Heart right ventricle (tissue), 16 donors: ENCODE measurements at regions not wholly inside any gene's neighbourhood (a gene's known extent, or its start where the extent isn't known, plus 50 kb on each side); places are given as distances from the start of the nearest gene placed in this dataset.

ENCODE experiments used
- ATAC-seq, 8 donors: fragments of 200-7000 bp; cut with Tn5 transposase; one replicate each; pipeline ENCODE4 v1.9.1; 2020; ENCODE audit warnings: mild to moderate bottlenecking in 8 of 8, moderate library complexity in 8 of 8, moderate number of reproducible peaks in 1 of 8
- DNase-seq, 2 donors: peaks; one replicate each; pipeline ENCODE4 v3.0.0-alpha.2; 2020
- H3K27ac ChIP-seq, 10 donors: fragments of 200-600 bp; sonication (generic) in 2 of 10; one replicate each; pipeline versions ENCODE4 v1.5.0 to v1.8.0; 2020 to 2022; ENCODE audit warnings: mild to moderate bottlenecking in 3 of 10
- H3K27me3 ChIP-seq, 7 donors: fragments of 200-600 bp; one replicate each; pipeline ENCODE4 v1.8.0; 2021 to 2022; ENCODE audit warnings: mild to moderate bottlenecking in 2 of 7
- H3K36me3 ChIP-seq, 9 donors: fragments of 200-600 bp; sonication (generic) in 1 of 9; one replicate each; pipeline versions ENCODE4 v1.5.0 to v1.8.0; 2020 to 2022; ENCODE audit warnings: mild to moderate bottlenecking in 2 of 9
- H3K4me1 ChIP-seq, 9 donors: fragments of 200-600 bp; sonication (generic) in 1 of 9; one replicate each; pipeline versions ENCODE4 v1.5.0 to v1.8.0; 2020 to 2022; ENCODE audit warnings: mild to moderate bottlenecking in 4 of 9
- H3K4me3 ChIP-seq, 10 donors: fragments of 200-600 bp; sonication (generic) in 2 of 10; one replicate each; pipeline versions ENCODE4 v1.5.0 to v1.8.0; 2020 to 2022; ENCODE audit warnings: mild to moderate bottlenecking in 7 of 10, moderate library complexity in 2 of 10
- H3K9me3 ChIP-seq, 11 donors: fragments of 200-600 bp in 10 of 11; sonication (generic) in 2 of 11; one replicate each; pipeline versions ENCODE4 v1.5.0 to v1.8.0; 2013 to 2022; ENCODE audit warnings: mild to moderate bottlenecking in 2 of 11, control low read depth in 1 of 11, moderate library complexity in 1 of 11
- CTCF ChIP-seq, 9 donors: fragments of 200-600 bp; sonication (generic) in 2 of 9; IDR thresholded peaks; one replicate each; pipeline versions ENCODE4 v1.5.0 to v1.8.0; 2021 to 2022; ENCODE audit warnings: antibody characterized with exemption in 9 of 9, mild to moderate bottlenecking in 5 of 9, moderate library complexity in 1 of 9
- WGBS, 2 donors: extraction: QIAGEN DNeasy Blood & Tissue Kit; methylation state at CpG; one replicate each; pipeline ENCODE4 v1.1.7; 2013; ENCODE audit warnings: inconsistent platforms in 1 of 2; 5-methylcytosine and 5-hydroxymethylcytosine counted together
- intact Hi-C, 10 donors: fragments of 100-400 bp; cut with DNase I; formaldehyde crosslinking; loops; one replicate each; pipeline versions ENCODE4 v1.11.1 to v1.14.2; 2022
- donor health status: Arrhythmogenic right ventricular cardiomyopathy.
- donor health status: ischemic (EF 13 %, LVEDD 7.1; RV severe dilation, severe dysfunction).
- donor health status: healthy with polysubstance abuse.
- donor health status: DM: no; HTN: yes; CAD: no.
- donor health status: DM: no; HTN: no; CAD: no.
- donor health status: ischemic (EF 25% LVEDD 6.9; RV normal size, moderate dysfunction).
- donor health status: ischemic (EF 25% LVEDD 5.7; RV mildly dilated, moderate dysfunction).
- donor health status: healthy.
- donor health status: DM: yes; HTN: yes; CAD: no.
- donor health status: Ischemic cardiomyopathy.
- donor health status: ischemic (EF 35%, LVEDD 5.7; RV mildly dilated, moderate dysfunction).
- donor health status: nonischemic (EF 11% LVEDD 7.7; RV severe dilation, severe dysfunction).
- donor health status: DM: yes; HTN: yes; CAD: no.
- donor health status: PGD.
- donor health status: ischemic (EF 29% LVEDD 5.4; RV normal size, mild dysfunction).
- donor health status: nonischemic (EF 23%, LVEDD 6.1; RV moderate dilation, normal function).

- H3K36me3 ChIP-seq = no peaks in the 10 kb centered on the region
- intact Hi-C loops = no loop called here
- H3K27ac ChIP-seq = peak overlapping the region in 1 of 10 donors; percentile 4
- DNase-seq (no peak), ATAC-seq (peak in 3 of 8 donors; percentile 77 to 92 (median 80))
- H3K9me3 ChIP-seq = no peaks in the 10 kb centered on the region
- H3K4me3 ChIP-seq = no peak overlapping the region
- WGBS, 2 donors = 52 to 77% methylated on average over 2 of the region's 2 CpGs
- no peaks in the 10 kb centered on the region for H3K27me3 ChIP-seq
- TF ChIP-seq CTCF (IDR thresholded peaks at IDR 0.05) = no peak
- peaks cover 0 to 15% (median 0%) of the 10 kb centered on the region in 9 donors for H3K4me1 ChIP-seq
These were observed 340.4 kb upstream of the SEMA6A start for GRCh38 chr5:116914869-116915504.

GRCh38 chr5:116912221-116912620 is 337.6 kb upstream of the SEMA6A start:
- Histone ChIP-seq H3K36me3 (no peaks in the 10 kb centered on the region), H3K4me3 (no peak overlapping the region), H3K27ac (no peak overlapping the region), H3K27me3 (no peaks in the 10 kb centered on the region), H3K9me3 (no peaks in the 10 kb centered on the region), H3K4me1 (peaks cover 0 to 15% (median 0%) of the 10 kb centered on the region in 9 donors)
- intact Hi-C loops = no loop called here
- no peak for TF ChIP-seq CTCF (IDR thresholded peaks at IDR 0.05)
- ATAC-seq (no peak), DNase-seq (no peak)
- WGBS, 2 donors = 64 to 81% methylated on average over 1 of the region's 1 CpG

GRCh38 chr5:116911074-116911473 is 336.5 kb upstream of the SEMA6A start:
- Histone ChIP-seq H3K4me1 (peaks cover 0 to 15% (median 0%) of the 10 kb centered on the region in 9 donors), H3K27me3 (no peaks in the 10 kb centered on the region), H3K9me3 (no peaks in the 10 kb centered on the region), H3K36me3 (no peaks in the 10 kb centered on the region), H3K4me3 (no peak overlapping the region), H3K27ac (no peak overlapping the region)
- no peak for TF ChIP-seq CTCF (IDR thresholded peaks at IDR 0.05)
- no peak for ATAC-seq
- 97 to 100% methylated on average over 1 of the region's 1 CpG for WGBS, 2 donors
- intact Hi-C loops = no loop called here
- DNase-seq = no peak

GRCh38 chr5:116908537-116908936 is 333.9 kb upstream of the SEMA6A start:
- no peaks in the 10 kb centered on the region for H3K27me3 ChIP-seq
- no peak for DNase-seq
- ATAC-seq = no peak
- H3K9me3 ChIP-seq = no peaks in the 10 kb centered on the region
- no peak overlapping the region for H3K27ac ChIP-seq
- TF ChIP-seq CTCF (IDR thresholded peaks at IDR 0.05) = no peak
- no peaks in the 10 kb centered on the region for H3K4me1 ChIP-seq
- 96 to 100% methylated on average over 1 of the region's 1 CpG for WGBS, 2 donors
- no peak overlapping the region for H3K4me3 ChIP-seq
- intact Hi-C loops = no loop called here
- no peaks in the 10 kb centered on the region for H3K36me3 ChIP-seq
